Stimulated activated CD8-positive, alpha-beta memory T cell treated with anti-CD3 and anti-CD28 coated beads, Interleukin-2, amount 100 ng/mL, for 48 hours (primary cell): ENCODE measurements at regions not wholly inside any gene's neighbourhood (a gene's known extent, or its start where the extent isn't known, plus 50 kb on each side); places are given as distances from the start of the nearest gene placed in this dataset.
"Not testable (repeated sequence)": the region's sequence is repeated elsewhere in the genome, so short reads cannot be mapped to it uniquely, and the experiment has no call there.

Experiments
- DNase-seq, 2 donors: peaks; one replicate each; pipeline ENCODE4 v3.0.0-alpha.2; 2020; ENCODE audit warnings: low read depth in 2 of 2

DNA sequence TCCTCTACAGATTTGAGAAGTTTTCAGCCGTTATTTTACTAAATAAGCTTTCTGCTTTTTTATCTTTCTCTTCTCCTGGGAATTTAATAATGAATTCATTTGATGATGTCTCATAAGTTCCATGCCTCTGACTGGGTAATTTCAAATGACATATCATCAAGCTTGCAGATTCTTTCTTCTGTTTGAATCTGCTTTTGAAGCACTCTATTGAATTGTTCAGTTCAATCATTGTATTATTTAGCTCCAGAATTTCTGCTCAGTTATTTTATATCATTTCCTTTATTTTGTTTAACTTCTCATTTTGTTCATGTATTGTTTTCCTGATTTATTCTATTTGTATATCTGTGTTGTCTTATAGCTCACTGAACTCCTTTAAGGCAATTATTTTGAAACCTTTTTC, 196.9 kb upstream of the CNTNAP2 start:
- no peak for DNase-seq

- DNase-seq, result no peak
Measured at GRCh38 chr7:145916776-145917175, 199.8 kb upstream of the CNTNAP2 start.

DNA sequence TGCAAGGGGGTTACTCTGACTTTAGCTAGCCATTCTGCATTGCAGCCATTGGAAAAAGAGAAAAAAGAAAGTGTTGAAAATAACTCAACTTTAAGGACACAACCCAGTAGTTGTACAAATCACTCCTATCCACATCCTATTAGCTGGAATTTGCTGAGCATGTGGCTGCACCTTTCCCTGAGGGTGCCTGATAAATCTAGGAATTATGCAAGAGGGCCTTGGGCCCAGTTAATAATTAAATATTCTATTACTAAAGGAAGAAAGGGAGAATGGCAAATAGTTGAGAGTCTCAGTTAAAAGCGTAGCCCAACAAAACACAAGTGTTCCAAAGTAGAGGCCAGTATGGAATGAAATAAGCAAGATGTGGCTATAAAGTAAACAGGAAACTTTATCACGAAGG, 200.9 kb upstream of the CNTNAP2 start:
- DNase-seq, result no peak

GRCh38 chr7:145909991-145910513, 206.5 kb upstream of the CNTNAP2 start:
- no peak for DNase-seq

- no peak for DNase-seq
Measured at GRCh38 chr7:145903658-145904057, 212.9 kb upstream of the CNTNAP2 start.

GRCh38 chr7:145902123-145902522, 214.5 kb upstream of the CNTNAP2 start:
- no peak for DNase-seq

- no peak for DNase-seq
Measured at GRCh38 chr7:145899938-145900337, 216.7 kb upstream of the CNTNAP2 start.

- no peak for DNase-seq
Measured at GRCh38 chr7:145893925-145894535, 222.6 kb upstream of the CNTNAP2 start.

DNA sequence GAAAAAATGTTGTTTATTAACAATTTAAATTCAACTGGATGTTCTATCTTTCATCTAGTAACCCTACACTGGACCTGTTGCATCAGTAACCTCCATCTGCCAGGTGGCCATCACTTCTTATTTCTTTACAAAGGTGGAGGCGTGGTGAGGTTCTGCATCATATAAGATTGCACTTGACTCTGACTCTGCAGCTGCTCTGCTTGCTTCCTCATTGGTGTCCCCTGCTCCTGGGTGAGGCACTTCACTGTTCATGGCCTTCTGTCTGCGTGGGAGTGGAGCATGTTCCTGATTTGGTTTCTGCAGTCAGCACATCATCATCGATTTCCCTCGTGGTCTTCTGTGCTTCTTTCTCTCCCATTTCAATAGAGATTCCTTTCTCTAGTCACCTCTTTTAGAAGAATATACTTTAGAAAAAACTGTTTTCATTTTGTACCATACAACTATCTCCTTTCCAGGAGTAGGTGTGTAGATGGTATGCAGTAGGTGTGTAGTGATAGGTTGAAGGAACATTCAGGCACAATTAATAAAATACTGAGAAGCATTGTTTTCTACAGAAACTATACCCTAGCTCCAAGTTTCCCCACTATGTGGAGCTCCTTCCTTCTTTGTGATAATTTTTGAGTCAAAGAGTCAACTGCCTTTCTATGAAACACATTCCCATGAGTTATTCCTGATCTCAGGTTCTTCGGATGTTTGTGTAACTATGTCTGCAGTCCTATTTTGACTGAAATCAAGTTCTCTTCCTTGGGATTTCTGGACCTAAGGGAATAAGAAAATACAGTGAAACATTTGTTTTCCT, 231.7 kb upstream of the CNTNAP2 start:
- no peak for DNase-seq

DNA sequence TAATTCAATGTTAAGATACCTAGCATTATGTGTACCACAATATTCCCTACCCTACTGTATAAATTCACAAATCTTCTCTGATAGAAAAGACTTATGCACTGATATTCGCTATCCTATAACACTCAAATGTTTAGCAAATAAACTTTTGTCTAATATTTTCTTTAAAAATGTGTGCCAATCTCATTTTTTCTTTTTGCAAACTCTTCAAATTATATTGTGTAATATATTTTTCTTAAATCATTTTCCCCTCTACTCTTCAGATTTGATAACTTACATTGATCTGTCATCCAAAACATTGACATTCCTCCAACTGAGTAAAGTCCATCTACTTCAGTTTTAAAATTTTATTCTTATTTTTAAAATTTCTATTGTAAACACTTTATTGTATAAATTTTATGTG, 240.2 kb upstream of the CNTNAP2 start:
- no peak for DNase-seq

GRCh38 chr7:145875267-145875666, 241.3 kb upstream of the CNTNAP2 start:
- DNase-seq, result no peak

GRCh38 chr7:145868935-145869334, 247.7 kb upstream of the CNTNAP2 start:
- DNase-seq, result no peak

DNA sequence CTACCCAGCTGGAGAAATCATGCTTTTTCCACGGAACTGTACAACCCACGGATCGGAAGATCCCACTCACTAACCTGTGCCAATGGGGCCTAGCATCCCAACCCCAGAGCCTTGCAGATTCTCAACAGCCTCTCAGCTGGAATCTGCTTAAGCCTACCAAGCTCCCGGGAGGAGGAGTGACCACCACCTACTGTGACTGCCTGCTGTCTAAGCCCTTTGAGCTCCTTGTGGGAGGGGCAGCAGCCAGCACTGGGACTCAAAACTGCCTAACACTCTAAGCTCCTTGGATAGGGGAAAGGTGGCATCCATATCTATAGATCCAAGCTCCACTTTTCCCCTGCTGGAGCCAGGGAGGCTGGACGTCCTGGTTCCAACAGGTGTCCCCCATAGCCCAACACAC, 254.4 kb upstream of the CNTNAP2 start:
- no peak for DNase-seq

- no peak for DNase-seq
Measured at GRCh38 chr7:145860809-145861208, 255.8 kb upstream of the CNTNAP2 start.

- DNase-seq, result no peak
Measured at GRCh38 chr7:145850636-145851035, 266.0 kb upstream of the CNTNAP2 start.

DNA sequence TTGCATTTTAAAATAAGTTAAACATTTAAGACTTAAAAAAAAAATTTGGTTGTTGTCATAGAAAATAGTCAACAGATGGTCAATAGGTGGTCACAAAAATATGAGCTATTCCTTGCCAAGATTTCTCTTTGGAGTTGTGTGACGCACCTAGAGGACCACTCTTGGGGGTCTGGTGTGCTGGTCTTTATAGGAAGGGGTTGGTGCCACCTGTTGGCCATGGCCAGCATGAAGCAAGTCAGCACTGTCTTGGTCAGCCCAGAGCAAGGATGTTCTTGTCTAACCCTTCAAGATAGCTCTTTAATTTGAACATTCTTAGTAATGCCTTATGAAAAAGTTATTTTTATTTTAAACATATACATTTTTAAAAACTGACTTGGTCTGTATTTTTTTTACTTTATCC, 267.9 kb upstream of the CNTNAP2 start:
- DNase-seq, result no peak

DNA sequence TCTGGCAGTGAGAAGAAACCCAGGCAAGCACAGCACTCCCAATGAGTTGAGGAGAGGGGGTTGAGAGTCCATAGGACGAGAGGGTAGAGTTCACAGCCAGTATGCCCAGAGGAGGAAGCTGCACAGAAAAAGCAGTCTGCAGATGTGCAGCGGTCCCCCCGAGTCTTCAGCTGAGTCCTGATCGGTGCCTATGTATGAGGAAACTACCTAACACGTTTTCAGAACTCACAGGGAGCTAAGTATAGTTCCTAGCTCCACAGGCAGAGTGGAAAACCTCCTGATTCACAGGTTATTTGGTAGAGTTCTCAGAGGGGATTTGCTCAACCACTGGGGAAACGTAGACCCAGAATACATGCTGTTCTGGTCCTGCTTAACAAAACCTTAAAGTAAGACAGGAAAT, 271.3 kb upstream of the CNTNAP2 start:
- DNase-seq, result no peak

- DNase-seq, result no peak
Measured at GRCh38 chr7:145839814-145840213, 276.8 kb upstream of the CNTNAP2 start.

GRCh38 chr7:145831616-145832206, 284.9 kb upstream of the CNTNAP2 start:
- no peak for DNase-seq

DNA sequence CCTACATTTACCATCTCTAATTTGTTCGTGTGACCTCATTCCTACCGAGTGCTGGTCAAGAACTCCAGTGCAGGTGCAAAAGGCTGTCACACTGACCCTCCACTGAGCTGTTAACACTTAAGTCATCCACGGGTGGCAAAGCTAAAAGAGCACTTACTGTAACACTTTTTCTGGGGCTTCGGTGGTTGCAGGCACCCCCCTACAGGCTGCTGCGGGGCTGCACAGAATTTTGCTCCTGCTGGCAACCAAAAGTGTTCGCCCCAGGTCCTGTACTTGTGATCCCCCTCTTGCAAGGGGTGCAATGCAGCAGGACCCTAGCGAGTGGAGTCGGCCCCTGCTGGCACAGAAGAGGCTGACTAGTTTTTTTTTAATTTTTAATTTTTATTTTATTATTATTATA, 298.9 kb upstream of the CNTNAP2 start:
- DNase-seq, result no peak

GRCh38 chr7:145812218-145812617, 304.4 kb upstream of the CNTNAP2 start:
- no peak for DNase-seq

DNA sequence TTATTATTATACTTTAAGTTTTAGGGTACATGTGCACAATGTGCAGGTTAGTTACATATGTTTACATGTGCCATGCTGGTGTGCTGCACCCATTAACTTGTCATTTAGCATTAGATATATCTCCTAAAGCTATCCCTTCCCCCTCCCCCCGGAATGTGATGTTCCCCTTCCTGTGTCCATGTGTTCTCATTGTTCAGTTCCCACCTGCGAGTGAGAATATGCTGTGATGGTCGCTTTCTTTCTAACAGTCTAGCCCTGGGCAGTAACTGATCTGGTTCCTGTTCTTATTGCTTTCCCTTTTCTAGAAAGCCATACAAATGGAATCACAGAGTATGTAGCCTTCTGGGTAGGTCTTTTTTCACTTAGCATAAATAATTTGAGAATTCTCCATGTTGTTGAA, 311.1 kb upstream of the CNTNAP2 start:
- not testable (repeated sequence) for DNase-seq

- DNase-seq, result no peak
Measured at GRCh38 chr7:145797507-145797906, 319.1 kb upstream of the CNTNAP2 start.
